ENCODE measurements at regions not wholly inside any gene's neighbourhood (a gene's known extent, or its start where the extent isn't known, plus 50 kb on each side); places are given as distances from the start of the nearest gene placed in this dataset.

GRCh38 chr5:136732751-136733150 is 367.4 kb upstream of the TRPC7 start:
- 94% methylated on average over 1 of the region's 1 CpG; no CpG with 5 or more reads in 1 of the 2 experiments for WGBS, 2 experiments (ENCODE audit: extremely low coverage in 1 of 2, insufficient coverage in 1 of 2, insufficient read length in 1 of 2, insufficient replicate concordance in 2 of 2, low coverage in 1 of 2, low lambda C conversion rate in 2 of 2, missing lambda C conversion rate in 1 of 2)
- FAIRE-seq: no peak

More at GRCh38 chr5:136732751-136733150, 367.4 kb upstream of the TRPC7 start:
- Histone ChIP-seq H4K5ac (ENCODE audit: insufficient read length, low read depth, low read length) (no peak overlapping the region), H3K14ac (ENCODE audit: insufficient read length) (no peak overlapping the region), H2BK120ac (replicated peaks; ENCODE audit: low read depth, low read length) (no peak overlapping the region), H3K56ac (replicated peaks; ENCODE audit: insufficient read length, low read depth, low read length) (no peak overlapping the region), H3K27ac (ENCODE audit: low read depth, low read length) (no peak overlapping the region), H2BK15ac (ENCODE audit: low read length) (no peak overlapping the region), H4K8ac (ENCODE audit: extremely low read depth, insufficient read depth, low read length) (no peak overlapping the region), H4K91ac (replicated peaks; ENCODE audit: insufficient read length, low read length) (no peak overlapping the region), H2AK5ac (ENCODE audit: low read depth, low read length) (no peak overlapping the region), H2BK12ac (ENCODE audit: low read depth, low read length) (no peak overlapping the region), H2AFZ (ENCODE audit: low read length) (no peak overlapping the region), H3K23ac (ENCODE audit: insufficient read length) (no peak overlapping the region), H3K36me3 (ENCODE audit: control insufficient read depth in 2 of 4, insufficient read depth in 4 of 4, low read length in 3 of 4) (no peaks in the 10 kb centered on the region), H3K27me3 (replicated peaks in 1 of 4; ENCODE audit: control insufficient read depth in 3 of 4, extremely low read depth in 1 of 4, insufficient read depth in 3 of 4, low read length in 3 of 4) (no peaks in the 10 kb centered on the region), H3K79me1 (ENCODE audit: low read depth, low read length) (no peaks in the 10 kb centered on the region), H3K18ac (ENCODE audit: extremely low read depth, low read length) (no peak overlapping the region), H4K20me1 (replicated peaks in 1 of 2; ENCODE audit: control insufficient read depth in 1 of 2, insufficient read depth in 2 of 2, low read length in 2 of 2) (no peaks in the 10 kb centered on the region), H3K4me3 (ENCODE audit: extremely low read depth in 1 of 4, insufficient read depth in 2 of 4, low read depth in 3 of 4, low read length in 4 of 4) (no peak overlapping the region), H3K23me2 (ENCODE audit: low read depth, low read length) (no peaks in the 10 kb centered on the region; the same call in 1 of the 2 replicates), H3K79me2 (ENCODE audit: control insufficient read depth in 1 of 2, insufficient read depth in 2 of 2, low read length in 2 of 2) (no peaks in the 10 kb centered on the region), H3K4ac (replicated peaks; ENCODE audit: insufficient read length, low read depth, low read length) (no peak overlapping the region), H2BK20ac (ENCODE audit: low read length) (no peak overlapping the region), H3K9ac (replicated peaks in 1 of 4; ENCODE audit: extremely low read depth in 1 of 4, low read depth in 3 of 4, low read length in 3 of 4) (no peak overlapping the region), H2BK5ac (ENCODE audit: low read depth, low read length) (no peak overlapping the region), H3K9me3 (ENCODE audit: insufficient read depth in 2 of 2, low read depth in 1 of 2, low read length in 1 of 2) (peaks cover 0 to 6% of the 10 kb centered on the region in 2 experiments; a peak in 1 of 4 replicates), H3K4me1 (replicated peaks in 1 of 4; ENCODE audit: control insufficient read depth in 3 of 4, insufficient read depth in 4 of 4, low read length in 3 of 4) (peaks cover 0 to 5% (median 0%) of the 10 kb centered on the region in 4 experiments; a peak in 1 of 7 replicates), H3K4me2 (ENCODE audit: insufficient read depth in 1 of 2, low read depth in 2 of 2, low read length in 2 of 2) (no peak overlapping the region)
- DNase-seq (ENCODE audit: low read depth in 1 of 2, low spot score in 2 of 2): no peak
- POLR2A ChIA-PET (ENCODE audit: partially characterized antibody): no interaction called here
- CTCF ChIA-PET (ENCODE audit: partially characterized antibody): no interaction called here
- no peak for TF ChIP-seq CBX8 (IDR thresholded peaks at IDR 0.05; ENCODE audit: borderline replicate concordance, low read depth, low read length)
- no peak for TF ChIP-seq MAX (IDR thresholded peaks at IDR 0.05)

All from H1 (cell line).